KG1 (cell line): ENCODE measurements at regions not wholly inside any gene's neighbourhood (a gene's known extent, or its start where the extent isn't known, plus 50 kb on each side); places are given as distances from the start of the nearest gene placed in this dataset.
"Not testable (repeated sequence)": the region's sequence is repeated elsewhere in the genome, so short reads cannot be mapped to it uniquely, and the experiment has no call there.

Experiments
- DNase-seq: peaks from one replicate; lab custom pipeline; 2025; lab: John Stamatoyannopoulos, UW

- DNase-seq: no peak
These were observed 245.8 kb downstream of the AACS start for GRCh38 chr12:125311050-125311449.

DNA sequence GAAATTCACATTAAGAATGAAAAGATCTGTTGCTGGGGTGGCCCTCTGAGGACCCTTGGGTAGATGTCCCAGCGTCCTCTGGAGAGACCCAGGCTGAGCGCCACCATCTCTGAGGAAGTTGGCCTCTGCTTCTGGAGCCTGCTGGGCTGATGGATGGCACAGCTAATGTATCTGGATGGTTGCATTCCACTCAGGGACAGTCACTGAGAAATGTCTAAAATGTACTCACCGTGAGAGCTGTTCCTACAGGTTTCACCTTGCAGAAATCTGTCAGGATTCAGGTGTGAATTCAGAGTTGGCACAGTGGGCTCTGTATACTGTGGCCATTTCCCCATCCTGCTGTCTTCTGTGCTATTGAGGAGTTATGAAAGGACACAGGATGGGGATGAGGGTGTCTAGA is 247.2 kb downstream of the AACS start:
- DNase-seq: no peak

- no peak for DNase-seq
These were observed 249.0 kb downstream of the AACS start for GRCh38 chr12:125314051-125314755.

DNA sequence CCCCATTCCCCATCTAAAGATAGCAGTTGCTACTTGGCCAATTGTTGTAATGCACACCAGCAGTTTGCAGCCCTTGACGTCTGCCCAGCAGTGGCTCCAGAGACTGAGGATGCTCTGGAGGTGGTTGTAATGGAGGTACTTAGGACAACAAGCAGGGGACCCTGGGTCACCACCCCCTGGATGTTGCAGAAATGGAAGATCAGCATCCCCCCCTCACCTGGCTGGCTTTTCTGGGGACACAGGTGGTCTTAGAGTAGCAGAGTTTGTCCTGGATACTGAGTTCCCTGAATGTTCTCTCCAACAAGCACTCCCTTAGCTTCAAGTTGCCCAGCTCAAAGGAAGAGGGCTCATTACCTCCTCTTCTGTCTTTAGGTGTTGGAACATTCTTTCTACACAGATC is 250.5 kb downstream of the AACS start:
- no peak for DNase-seq

DNA sequence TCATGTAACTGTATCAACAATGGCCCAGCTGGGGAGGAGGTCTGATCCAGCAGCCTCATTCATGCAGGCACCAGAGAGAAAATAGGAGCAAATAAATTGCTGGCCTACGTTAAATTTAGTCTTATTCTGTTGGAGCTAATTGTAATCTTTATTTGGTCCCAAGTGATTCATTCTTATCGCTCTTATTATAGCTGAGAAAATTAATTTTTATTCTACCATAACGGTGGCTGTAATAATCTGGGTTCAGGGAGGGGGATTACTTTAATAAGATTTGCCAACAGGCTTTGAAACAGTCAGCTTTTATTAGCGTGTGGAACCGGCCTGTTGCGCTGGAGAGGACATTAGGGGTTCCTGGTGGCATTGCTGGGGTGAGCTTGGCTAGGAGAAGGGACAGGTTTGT is 254.9 kb downstream of the AACS start:
- DNase-seq: no peak

DNA sequence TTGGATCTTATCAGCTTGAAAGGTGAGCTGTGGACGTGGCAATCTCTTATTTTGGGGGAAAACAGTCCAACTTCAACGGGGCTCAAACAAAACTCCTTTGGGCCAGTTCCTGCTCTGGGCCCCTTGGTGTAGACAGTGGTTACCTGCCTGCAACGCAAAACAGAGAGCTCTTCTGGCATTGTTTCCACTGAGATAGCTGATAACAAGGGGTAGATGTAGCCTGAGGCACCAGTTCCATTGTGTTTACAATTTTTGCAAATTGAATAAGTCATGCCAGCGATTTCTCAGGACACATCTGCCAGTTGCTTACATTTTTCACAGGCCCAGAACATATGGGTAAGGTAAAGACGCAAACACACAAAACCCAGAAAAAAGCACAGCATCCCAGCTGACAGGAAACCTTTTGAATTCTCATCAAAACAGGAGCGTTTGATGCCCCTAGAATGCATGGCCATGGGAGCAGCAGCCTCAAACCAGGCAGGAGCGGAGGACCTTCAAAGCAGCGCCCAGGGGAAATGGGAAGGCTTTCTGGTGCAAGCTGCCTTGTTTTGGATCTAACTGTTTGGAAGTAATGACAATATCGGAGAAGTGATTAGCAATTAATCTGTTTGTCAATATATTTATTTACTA is 259.7 kb downstream of the AACS start:
- no peak for DNase-seq

- no peak for DNase-seq
These were observed 264.2 kb downstream of the AACS start for GRCh38 chr12:125329239-125330102.

- no peak for DNase-seq
These were observed 265.6 kb downstream of the AACS start for GRCh38 chr12:125330645-125331341.

- no peak for DNase-seq
These were observed 266.3 kb downstream of the AACS start for GRCh38 chr12:125331342-125332052.

DNA sequence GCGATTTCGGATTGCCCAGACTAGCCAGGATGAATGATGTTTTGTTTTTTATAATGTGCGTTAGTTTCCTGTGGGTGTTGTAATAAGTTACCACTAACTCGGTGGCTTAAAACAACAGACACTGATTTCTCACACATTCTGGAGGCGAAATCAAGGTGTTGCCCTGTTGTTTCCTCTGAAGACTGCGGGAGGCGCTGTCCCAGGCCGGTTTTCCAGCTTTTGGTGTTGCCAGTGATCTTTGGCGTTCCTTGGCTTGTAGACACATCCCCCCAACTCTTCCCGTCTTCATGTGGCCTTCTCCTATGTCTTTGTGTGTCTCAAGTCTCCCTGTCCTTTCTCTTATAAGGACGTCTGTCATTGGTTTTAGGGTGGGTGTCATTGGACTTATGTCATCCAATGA is 267.7 kb downstream of the AACS start:
- DNase-seq: no peak

GRCh38 chr12:125336246-125336645 is 271.0 kb downstream of the AACS start:
- no peak for DNase-seq

GRCh38 chr12:125340791-125341190 is 275.6 kb downstream of the AACS start:
- DNase-seq: no peak

DNA sequence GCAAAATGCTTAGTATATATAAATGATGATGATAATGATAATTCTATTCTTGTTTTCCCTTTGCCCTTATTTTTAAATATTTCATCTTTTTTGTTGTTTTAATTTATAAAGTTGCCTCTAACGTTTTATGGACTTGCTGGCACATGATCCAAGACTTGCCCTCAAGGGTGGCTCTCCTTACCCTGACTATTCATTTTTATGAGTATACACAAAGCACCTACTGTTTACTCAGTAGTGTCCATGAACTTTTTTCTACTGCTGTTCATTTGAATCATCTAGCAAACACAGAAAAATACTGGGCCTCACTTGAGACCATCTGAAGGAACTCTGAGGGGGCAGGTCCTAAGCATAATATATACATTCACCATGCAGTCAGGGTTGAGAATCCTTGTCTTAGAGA is 276.2 kb downstream of the AACS start:
- DNase-seq: no peak

- DNase-seq: no peak
These were observed 278.4 kb downstream of the AACS start for GRCh38 chr12:125343649-125344048.

- no peak for DNase-seq
These were observed 281.1 kb downstream of the AACS start for GRCh38 chr12:125346362-125346761.

GRCh38 chr12:125351788-125352187 is 286.6 kb downstream of the AACS start:
- no peak for DNase-seq

DNA sequence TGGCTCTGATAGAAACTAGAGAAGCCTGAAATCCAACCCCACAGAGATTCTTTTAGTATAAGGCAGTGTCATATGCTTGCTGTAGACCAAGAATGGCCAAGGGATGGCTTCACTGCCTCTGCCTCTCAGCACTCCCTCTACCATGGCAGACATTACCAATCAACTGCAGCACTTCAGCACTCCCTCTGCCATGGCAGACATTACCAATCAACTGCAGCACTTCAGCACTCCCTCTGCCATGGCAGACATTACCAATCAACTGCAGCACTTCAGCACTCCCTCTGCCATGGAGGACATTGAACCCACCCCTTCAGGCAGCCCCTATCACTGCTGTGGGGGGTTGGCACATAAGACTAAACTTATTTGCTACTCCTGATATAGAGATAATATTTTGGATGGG is 287.8 kb downstream of the AACS start:
- not testable (repeated sequence) for DNase-seq

DNA sequence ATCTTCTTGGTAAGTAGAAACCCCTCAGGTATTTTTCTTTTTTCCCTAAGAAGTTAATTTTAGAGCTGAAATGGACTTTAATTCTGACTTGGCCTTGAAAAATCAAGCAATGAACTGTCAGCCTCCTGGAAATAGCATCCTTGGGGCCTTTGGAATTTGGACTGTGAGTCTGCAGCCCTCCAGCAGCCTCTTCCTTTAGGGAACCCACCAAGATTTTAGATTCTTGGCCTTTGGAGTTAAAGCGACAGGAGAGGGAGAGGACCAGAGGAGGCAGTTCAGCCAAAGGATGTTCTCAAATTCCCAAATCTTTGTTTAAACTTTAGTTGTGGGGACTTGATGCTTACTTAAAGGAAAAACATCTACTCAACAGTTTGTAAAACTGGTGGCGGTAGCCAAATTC is 288.6 kb downstream of the AACS start:
- DNase-seq: no peak

GRCh38 chr12:125355614-125356013 is 290.4 kb downstream of the AACS start:
- no peak for DNase-seq

- DNase-seq: no peak
These were observed 290.9 kb downstream of the AACS start for GRCh38 chr12:125356111-125356510.

- no peak for DNase-seq
These were observed 292.3 kb downstream of the AACS start for GRCh38 chr12:125357561-125357960.

DNA sequence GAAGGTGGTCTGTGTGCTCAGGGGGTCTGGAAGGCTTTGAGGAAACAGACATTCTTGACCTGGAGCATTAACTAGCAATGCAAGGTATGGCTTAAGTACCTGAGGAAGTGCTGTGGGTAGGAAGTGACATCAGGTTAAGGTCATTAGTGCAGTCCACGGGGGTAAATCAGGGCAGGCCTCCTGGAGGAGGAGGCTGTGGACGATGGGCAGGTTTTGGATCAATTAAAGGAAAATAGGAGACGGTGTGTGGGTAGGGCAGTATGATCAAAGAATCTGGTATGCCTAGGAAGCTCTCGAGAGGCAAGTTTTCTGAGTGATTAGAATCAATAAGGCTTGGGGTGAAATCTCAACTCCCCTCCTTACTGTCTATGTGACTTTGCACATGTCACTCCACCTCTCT is 295.3 kb downstream of the AACS start:
- DNase-seq: no peak
